Amygdala (tissue), 56 donors: ENCODE measurements at regions not wholly inside any gene's neighbourhood (a gene's known extent, or its start where the extent isn't known, plus 50 kb on each side); places are given as distances from the start of the nearest gene placed in this dataset.
"Not testable (repeated sequence)": the region's sequence is repeated elsewhere in the genome, so short reads cannot be mapped to it uniquely, and the experiment has no call there.

Experiments used
- DNase-seq, 56 donors: peaks; one replicate each; lab custom pipeline; 2025; lab: John Stamatoyannopoulos, UW

DNA sequence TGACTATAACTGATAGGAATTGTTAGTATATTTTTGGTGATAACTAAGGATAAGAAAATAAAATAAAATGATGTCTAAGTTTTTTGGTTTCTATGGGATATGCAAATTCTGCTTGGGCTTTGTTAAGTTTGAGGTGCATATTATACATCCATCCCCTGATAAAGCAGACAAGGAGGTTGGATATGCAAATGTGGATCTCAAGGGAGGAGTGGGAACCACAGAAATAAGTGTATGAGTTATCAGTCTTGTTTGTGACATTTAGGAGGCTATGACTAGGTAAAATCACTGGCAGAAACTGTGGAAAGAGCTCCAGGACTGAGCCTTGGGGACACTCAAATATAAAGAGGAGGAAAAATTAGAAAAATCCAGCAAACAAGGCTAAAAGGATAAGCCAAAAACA lies 719.4 kb downstream of the RERGL start:
- DNase-seq: no peak

GRCh38 chr12:17369556-17369955 lies 720.4 kb downstream of the RERGL start:
- no peak for DNase-seq

DNA sequence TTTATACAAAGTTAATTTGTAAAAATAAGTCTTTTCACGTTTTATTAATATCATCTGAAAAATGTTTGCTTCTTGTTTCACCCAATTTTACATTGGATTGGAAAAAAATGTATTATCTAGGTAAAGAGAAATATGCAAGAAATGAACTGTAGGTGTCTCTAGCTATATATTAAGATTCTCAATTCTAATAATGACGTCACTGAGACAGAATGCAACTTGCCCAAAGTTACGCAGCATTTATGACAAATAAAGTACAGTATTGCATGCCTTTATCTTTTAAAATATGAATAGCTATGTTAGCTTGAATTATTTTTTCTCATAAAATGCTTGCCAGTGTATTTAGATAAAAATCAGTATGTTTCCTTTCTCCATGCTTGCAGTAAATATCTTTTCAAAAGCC lies 728.8 kb downstream of the RERGL start:
- DNase-seq: no peak

DNA sequence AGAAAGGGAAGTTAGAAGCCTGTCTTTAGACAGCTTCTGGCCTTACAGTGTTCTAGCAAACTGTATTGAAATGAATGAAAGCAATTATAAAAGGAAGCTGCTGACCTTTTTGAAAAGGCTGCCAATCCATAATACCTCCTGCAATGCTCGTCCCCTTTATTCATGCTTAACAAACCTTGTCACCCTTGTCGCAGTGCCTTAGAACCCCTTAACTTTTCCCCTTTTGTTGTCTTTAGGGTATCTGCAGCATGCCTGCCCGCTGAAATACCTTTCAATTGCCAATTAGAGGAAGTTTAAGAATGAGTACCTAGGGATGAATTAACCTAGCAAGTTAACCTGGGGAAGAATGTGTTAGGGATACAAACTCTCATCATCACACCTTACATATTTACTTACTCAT lies 731.2 kb downstream of the RERGL start:
- no peak for DNase-seq

- no peak for DNase-seq
Measured at GRCh38 chr12:17357396-17357795, 732.6 kb downstream of the RERGL start.

DNA sequence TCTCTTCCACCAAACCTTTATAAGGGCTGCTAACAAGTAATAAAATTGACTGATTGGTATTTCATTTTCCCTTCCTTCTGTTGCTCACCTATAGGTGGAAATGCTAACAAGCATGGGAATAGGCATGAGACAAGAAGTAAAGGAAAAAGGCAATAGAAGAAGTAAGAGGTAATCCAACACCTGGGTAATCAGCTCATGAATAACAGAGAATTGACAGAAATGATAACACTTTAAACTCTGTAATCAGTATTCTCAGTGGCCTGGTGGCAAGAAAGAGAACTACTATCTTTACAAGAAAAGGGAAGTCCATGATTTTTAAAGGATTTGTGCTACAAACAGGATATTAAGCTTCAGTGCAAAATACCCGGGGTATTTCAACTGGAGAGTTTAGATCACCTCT lies 737.8 kb downstream of the RERGL start:
- DNase-seq: no peak

- DNase-seq: no peak
Measured at GRCh38 chr12:17348311-17348710, 741.7 kb downstream of the RERGL start.

DNA sequence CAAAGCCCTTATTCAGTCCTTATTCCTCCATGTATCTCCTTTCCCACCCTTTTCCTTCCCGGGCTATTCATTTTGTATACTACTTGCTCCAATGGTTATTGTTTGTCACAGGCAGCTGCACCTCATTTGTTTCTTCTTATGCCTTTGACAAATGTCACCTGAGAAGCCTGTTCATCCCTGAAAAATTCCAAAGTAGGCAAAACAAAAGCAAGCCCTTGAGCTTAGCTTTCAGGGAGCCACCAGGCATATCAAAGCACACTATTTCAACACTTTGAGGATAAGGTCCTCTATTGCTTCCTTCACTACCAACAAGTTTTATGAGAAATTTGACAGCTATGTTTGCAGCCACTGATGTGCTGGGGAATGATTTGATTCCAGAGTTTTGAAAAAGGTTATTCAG lies 738.7 kb upstream of the LMO3 start:
- no peak for DNase-seq

GRCh38 chr12:17342381-17342961 lies 736.5 kb upstream of the LMO3 start:
- no peak for DNase-seq

DNA sequence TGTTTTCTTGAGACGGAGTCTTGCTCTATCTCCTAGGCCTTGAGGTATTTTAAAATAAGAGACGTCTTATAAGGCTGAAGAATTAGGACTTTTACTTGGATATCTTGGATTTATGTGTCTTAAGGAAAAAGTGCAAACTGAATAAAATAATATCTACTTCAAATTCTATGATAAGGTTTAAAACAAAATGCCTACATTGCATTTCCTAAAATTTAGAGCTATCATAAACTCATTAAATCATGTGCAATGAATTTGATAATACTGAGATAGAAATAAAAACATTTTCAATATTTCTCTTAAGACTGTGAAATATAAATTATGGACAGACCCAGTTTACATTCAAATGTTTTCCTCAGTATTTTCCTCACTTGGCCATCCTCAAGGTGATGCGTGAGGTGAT lies 729.5 kb upstream of the LMO3 start:
- DNase-seq: no peak

DNA sequence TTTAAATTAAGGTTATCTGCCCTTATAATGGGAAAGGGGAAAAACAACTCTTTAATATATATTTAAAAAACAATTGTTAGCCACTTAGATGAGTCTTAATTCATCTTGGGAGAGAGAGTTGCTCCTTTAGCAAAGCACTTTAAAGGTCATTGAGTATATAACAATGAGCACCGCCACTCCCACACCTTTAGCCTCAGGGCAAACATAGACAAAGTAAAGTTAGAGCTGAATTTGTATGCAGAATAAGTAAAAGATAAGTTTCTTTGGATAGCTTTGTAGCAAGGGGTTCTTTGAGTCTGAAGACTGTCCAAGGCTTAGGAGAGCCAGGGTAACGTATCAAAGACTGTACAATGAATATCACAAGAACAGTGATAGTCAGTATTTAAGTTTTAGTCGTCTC lies 728.8 kb upstream of the LMO3 start:
- no peak for DNase-seq

DNA sequence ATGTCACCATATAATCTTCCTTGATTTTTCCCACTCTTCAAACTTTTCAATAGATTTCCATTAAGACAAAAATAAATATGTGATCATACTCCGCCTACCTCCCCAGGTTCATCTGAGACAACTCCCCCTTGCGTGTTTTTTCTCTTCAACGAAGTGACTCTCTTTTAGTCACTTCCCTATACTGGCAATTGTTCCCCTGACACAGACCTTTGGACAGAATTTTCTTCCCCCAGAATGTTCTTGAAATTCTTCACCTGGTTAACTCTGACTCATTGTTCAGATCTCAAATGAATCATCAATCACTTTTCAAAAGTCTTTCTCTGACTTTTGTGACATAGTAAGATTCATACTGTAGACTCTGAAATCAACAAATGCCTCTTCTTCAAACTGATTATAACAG lies 727.3 kb upstream of the LMO3 start:
- no peak for DNase-seq

DNA sequence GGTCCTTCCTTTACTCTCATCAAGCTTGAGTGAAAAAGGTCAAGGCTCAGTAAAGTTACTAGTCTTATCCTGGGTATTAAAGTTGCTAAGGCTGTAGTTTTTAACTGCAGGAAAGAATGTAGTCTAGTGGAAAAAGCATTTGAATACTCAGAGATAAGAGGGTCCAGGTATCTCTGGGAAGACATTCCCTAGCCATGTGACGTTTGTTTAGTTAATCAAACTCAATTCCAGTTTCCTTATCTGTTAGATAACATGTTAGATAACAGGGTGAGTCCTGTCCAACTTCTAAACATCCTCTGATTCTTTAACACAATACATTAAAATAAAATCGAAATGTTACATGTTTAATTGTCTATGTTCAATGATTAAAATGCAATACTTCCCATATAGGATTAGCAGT lies 720.7 kb upstream of the LMO3 start:
- no peak for DNase-seq

DNA sequence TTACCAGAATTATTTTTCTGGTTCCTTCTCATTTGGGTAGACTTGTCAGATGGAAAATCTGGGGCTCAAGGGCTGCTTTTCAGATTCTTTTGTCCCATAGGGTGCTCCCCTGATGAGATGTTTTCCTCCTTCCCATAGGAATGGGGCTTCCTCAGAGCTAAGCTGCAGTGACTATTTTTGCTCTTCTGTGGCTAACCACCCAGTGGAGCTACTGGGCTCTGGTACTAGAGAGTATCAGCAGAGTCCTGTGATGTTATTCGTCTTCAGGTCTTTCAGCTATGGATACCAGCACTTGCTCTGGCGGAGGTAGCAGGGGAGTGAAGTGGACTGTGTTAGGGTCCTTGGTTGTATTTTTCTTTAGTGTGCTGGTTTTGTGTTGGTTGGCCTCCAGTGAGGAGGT lies 716.1 kb upstream of the LMO3 start:
- no peak for DNase-seq

DNA sequence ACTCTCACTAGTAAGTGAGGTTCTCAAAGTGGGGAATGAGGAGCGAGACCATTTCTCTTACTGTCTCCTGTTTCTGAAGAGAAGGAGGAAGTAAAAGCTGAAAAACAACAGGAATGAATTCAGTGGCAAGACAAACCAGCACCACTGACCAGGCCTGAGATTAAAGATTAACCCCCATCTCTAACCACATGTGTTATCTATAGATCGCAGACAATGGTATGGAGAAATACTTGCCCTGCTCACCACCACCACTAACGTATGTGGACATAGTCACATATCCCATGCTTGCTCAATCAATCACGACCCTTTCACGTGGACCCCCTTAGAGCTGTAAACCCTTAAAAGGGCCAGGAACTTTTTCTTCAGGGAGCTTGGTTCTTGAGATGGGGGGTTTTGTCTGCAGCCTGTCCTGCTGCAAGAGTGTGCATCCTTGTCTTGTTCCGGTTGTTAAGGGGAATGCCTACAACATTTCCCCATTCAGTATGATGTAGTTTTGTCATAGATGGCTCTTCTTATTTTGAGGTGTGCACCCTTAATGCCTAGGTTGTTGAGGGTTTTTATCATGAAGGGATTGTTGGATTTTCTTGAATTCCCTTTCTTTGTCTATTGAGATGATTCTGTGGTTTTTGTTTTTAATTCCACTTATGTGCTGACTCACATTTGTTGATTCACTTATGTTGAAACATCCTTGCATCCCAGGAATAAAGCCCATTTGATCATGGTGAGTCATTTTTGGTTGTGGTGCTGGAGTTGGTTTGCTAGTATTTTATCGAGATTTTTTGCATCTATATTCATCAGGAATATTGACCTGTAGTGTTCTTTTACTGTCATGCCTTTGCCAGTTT lies 698.8 kb upstream of the LMO3 start:
- no peak for DNase-seq

DNA sequence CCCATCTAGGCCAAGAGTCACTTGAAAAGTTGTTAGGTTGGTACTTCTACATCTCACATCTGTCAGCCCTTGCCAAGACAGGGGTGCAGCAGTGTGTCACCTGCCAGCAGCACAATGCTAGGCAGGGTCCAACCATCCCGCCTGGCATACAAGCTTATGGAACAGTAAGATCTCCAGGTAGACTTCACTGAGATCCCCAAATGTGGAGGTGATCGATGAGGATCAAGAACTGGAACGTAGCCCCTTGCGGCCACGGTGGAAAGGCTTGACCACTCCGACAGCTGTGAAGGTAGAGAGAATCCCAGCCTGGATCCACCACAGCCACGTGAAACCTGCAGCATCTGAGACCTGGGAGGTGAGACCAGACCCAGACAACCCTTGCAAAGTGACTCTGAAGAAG lies 696.0 kb upstream of the LMO3 start:
- DNase-seq: no peak

DNA sequence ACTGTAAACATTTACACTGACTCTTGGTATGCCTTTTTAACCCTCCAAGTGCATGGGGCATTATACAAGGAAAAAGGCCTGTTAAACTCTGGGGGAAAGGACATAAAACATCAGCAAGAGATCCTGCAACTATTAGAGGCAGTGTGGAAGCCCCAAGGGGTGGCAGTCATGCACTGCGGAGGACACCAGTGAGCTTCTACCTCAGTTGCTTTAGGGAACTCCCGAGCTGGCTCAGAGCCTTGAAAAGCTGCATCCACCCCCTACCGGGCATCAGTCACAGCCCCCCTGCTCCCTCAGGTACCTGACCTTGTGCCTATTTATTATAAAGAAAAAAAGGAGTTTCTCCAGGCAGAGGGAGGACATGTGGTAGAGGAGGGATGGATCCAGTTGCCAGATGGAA lies 695.6 kb upstream of the LMO3 start:
- DNase-seq: no peak

- no peak for DNase-seq
Measured at GRCh38 chr12:17296882-17297281, 690.9 kb upstream of the LMO3 start.

GRCh38 chr12:17286874-17287273 lies 680.9 kb upstream of the LMO3 start:
- no peak for DNase-seq

DNA sequence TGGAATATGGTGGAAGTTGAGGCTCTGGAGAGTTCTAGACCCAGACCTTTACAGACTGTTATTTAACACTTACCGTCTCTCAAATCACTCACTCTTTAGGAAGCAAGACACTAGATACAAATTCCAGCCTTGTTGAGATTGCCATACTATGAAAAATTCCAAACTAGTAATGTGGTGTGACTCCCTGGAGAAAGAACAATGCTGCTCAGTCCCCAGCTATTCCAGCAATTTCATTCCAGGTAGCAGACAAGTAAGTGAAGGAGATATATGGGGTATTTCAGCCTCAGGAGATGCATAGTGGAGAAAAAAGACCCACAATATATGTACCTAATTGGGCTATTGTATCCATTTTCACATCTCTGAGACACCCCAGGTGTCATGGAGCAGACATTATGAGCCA lies 678.9 kb upstream of the LMO3 start:
- no peak for DNase-seq

- DNase-seq: no peak
Measured at GRCh38 chr12:17283563-17283962, 677.6 kb upstream of the LMO3 start.

- not testable (repeated sequence) for DNase-seq
Measured at GRCh38 chr12:17282169-17282568, 676.2 kb upstream of the LMO3 start.

DNA sequence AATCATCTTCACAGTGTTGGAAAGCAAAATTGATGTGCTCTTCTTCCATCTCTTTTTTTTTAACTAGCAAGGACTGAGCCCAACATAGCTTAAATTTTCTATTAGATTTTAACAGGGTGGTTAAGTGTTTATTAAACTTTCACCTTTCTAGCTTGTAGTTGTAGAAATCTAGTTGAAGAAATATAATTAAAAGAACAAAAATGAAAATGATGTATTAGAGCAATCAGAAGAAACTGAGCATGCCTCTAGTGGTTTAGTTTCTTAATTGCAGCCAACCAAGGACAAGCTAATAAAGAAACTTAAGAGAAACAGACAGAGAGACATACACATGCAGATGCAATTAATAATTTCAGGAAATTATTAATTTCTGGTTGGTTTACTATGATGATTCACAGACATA lies 673.0 kb upstream of the LMO3 start:
- DNase-seq: no peak
